HCT116 (cell line): ENCODE measurements at regions not wholly inside any gene's neighbourhood (a gene's known extent, or its start where the extent isn't known, plus 50 kb on each side); places are given as distances from the start of the nearest gene placed in this dataset.

Experiments
- ATAC-seq: fragments of 200-7000 bp; cut with Tn5 transposase; 2 replicates; pipeline ENCODE4 v1.9.1; 2020; ENCODE audit warnings: mild to moderate bottlenecking, moderate library complexity
- BruUV-seq: library from RNA; stranded (reverse); fragments of 400-500 nt; replicated peaks from 2 replicates; lab custom pipeline; 2021; lab: Mats Ljungman, UMichigan
- CTCF ChIA-PET: fragments of 300-600 bp; sonication (Branson Sonifier 250); formaldehyde crosslinking; loops from one replicate; lab custom pipeline; 2021; ENCODE audit warnings: antibody characterized with exemption; lab: Charles Lee
- POLR2A ChIA-PET: fragments of 300-600, 350-600 bp; sonication (Branson Sonifier 250); formaldehyde crosslinking; loops from one replicate; lab custom pipeline; 2021; ENCODE audit warnings: antibody characterized with exemption; lab: Charles Lee
- RAD21 ChIA-PET, 2 experiments: fragments of 300-600 bp; sonication (Branson Sonifier 250); formaldehyde crosslinking; loops; one replicate each; lab custom pipeline; 2023; ENCODE audit warnings: low total read pairs in 2 of 2; ENCODE audit not compliant: uncharacterized antibody in 2 of 2, unreplicated experiment in 2 of 2, low non-redundant PET in 1 of 2; lab: Charles Lee
- DNase-seq: peaks from one replicate; pipeline ENCODE4 v3.0.0-alpha.2; 2010; ENCODE audit warnings: low read depth, low spot score
- H2AFZ ChIP-seq: fragments of 200-600 bp; shearing (Covaris generic), sonication (generic); 2 replicates; pipeline ENCODE4 v1.6.1; 2017; ENCODE audit warnings: low read depth, mixed run types, mixed read lengths, antibody characterized with exemption, low read length; ENCODE audit not compliant: poor library complexity, severe bottlenecking
- H3K27ac ChIP-seq: 2 replicates; pipeline ENCODE4 v1.5.1; 2012; ENCODE audit warnings: low read depth, low read length
- H3K27me3 ChIP-seq: fragments of 200-600 bp; sonication (generic); 2 replicates; pipeline ENCODE4 v1.6.1; 2016; ENCODE audit warnings: mixed run types, low read length, mixed read lengths; ENCODE audit not compliant: insufficient read depth
- H3K36me3 ChIP-seq, 2 experiments: fragments of 200-500 bp in 1 of 2; fragments of 200-600 bp in 1 of 2; sonication (Bioruptor generic) in 1 of 2; sonication (generic) in 1 of 2; 2 replicates each; pipeline versions ENCODE4 v1.5.1 to v1.6.1; 2014 to 2016; ENCODE audit warnings: low read length in 2 of 2, inconsistent platforms in 1 of 2, mixed read lengths in 1 of 2, mixed run types in 1 of 2; ENCODE audit not compliant: insufficient read depth in 2 of 2, control insufficient read depth in 1 of 2
- H3K4me1 ChIP-seq, 2 experiments: fragments of 200-600 bp in 1 of 2; sonication (generic) in 1 of 2; 2 replicates each; pipeline versions ENCODE4 v1.5.1 to v1.6.1; 2012 to 2017; ENCODE audit warnings: low read length in 2 of 2, inconsistent platforms in 1 of 2, mild to moderate bottlenecking in 1 of 2, mixed read lengths in 1 of 2, mixed run types in 1 of 2, moderate library complexity in 1 of 2; ENCODE audit not compliant: insufficient read depth in 2 of 2, control insufficient read depth in 1 of 2
- H3K4me2 ChIP-seq: fragments of 200-600 bp; sonication (generic); 2 replicates; pipeline ENCODE4 v1.6.1; 2017; ENCODE audit warnings: mixed run types, low read length, mixed read lengths
- H3K4me3 ChIP-seq, 2 experiments: fragments of 200-600 bp in 1 of 2; sonication (generic) in 1 of 2; replicated peaks in 1 of 2; 2 replicates each; pipeline ENCODE4 v1.5.1; 2011 to 2016; ENCODE audit warnings: low read length in 2 of 2, control low read depth in 1 of 2, low read depth in 1 of 2, mild to moderate bottlenecking in 1 of 2, mixed read lengths in 1 of 2, mixed run types in 1 of 2
- H3K79me2 ChIP-seq: fragments of 200-600 bp; sonication (generic); 2 replicates; pipeline ENCODE4 v1.6.1; 2017; ENCODE audit warnings: mild to moderate bottlenecking, mixed run types, low read length, moderate library complexity, mixed read lengths; ENCODE audit not compliant: insufficient read depth
- H3K9ac ChIP-seq: fragments of 200-600 bp; sonication (generic); 2 replicates; pipeline ENCODE4 v1.6.1; 2016; ENCODE audit warnings: low read length, mixed read lengths
- H3K9me2 ChIP-seq: fragments of 200-600 bp; sonication (generic), shearing (Covaris generic); 2 replicates; pipeline ENCODE4 v1.6.1; 2017; ENCODE audit warnings: mixed run types, mild to moderate bottlenecking, moderate library complexity; ENCODE audit not compliant: insufficient read depth
- H3K9me3 ChIP-seq, 2 experiments: fragments of 200-500 bp in 1 of 2; fragments of 200-600 bp in 1 of 2; sonication (Bioruptor generic) in 1 of 2; sonication (generic) in 1 of 2; 2 replicates each; pipeline ENCODE4 v1.6.1; 2014 to 2017; ENCODE audit warnings: low read length in 2 of 2, mixed read lengths in 2 of 2, inconsistent platforms in 1 of 2, low read depth in 1 of 2, mild to moderate bottlenecking in 1 of 2, mixed run types in 1 of 2, moderate library complexity in 1 of 2; ENCODE audit not compliant: control insufficient read depth in 1 of 2, insufficient read depth in 1 of 2
- H4K20me1 ChIP-seq: fragments of 200-600 bp; sonication (generic), shearing (Covaris generic); 2 replicates; pipeline ENCODE4 v1.6.1; 2017; ENCODE audit warnings: mixed run types, mild to moderate bottlenecking, moderate library complexity; ENCODE audit not compliant: insufficient read depth
- CEBPB ChIP-seq: IDR thresholded peaks from 2 replicates; pipeline ENCODE4 v1.6.1; 2012; ENCODE audit warnings: low read depth
- SIN3A ChIP-seq: IDR thresholded peaks from 2 replicates; pipeline ENCODE4 v1.6.1; 2012; ENCODE audit warnings: low read depth
- TCF7L2 ChIP-seq: IDR thresholded peaks from 2 replicates; pipeline ENCODE4 v1.7.0; 2011; ENCODE audit warnings: borderline replicate concordance, inconsistent platforms; ENCODE audit not compliant: insufficient read depth, insufficient read length; ENCODE audit errors: extremely low read depth
- ZFX ChIP-seq: fragments of 450-650 bp; IDR thresholded peaks from 2 replicates; pipeline ENCODE4 v1.6.1; 2017
- ZNF274 ChIP-seq: fragments of 200-500 bp; sonication (Bioruptor generic); IDR thresholded peaks from 2 replicates; pipeline ENCODE4 v1.6.1; 2014; ENCODE audit warnings: mild to moderate bottlenecking, low read depth, low read length, inconsistent platforms
- intact Hi-C: fragments of 100-400 bp; cut with micrococcal nuclease; formaldehyde crosslinking; loops from 2 replicates; pipeline ENCODE4 v1.10.0; 2022
- TF ChIP-seq, protein P1 (sequence below), 3 experiments: fragments of 200-600 bp in 1 of 3; sonication (generic) in 1 of 3; IDR thresholded peaks in 2 of 3; conservative IDR thresholded peaks in 1 of 3; 2 replicates each; pipeline ENCODE4 v1.5.1; 2012 to 2017; ENCODE audit warnings: low read depth in 2 of 3, low read length in 2 of 3, antibody characterized with exemption in 1 of 3, borderline replicate concordance in 1 of 3, control low read depth in 1 of 3, mild to moderate bottlenecking in 1 of 3, mixed read lengths in 1 of 3, mixed run types in 1 of 3, moderate library complexity in 1 of 3; ENCODE audit not compliant: insufficient read depth in 1 of 3

- no peaks in the 10 kb centered on the region for H3K36me3 ChIP-seq
- no peak overlapping the region for H3K9ac ChIP-seq
- ChIA-PET POLR2A (no interaction called here), CTCF (no interaction called here), RAD21 (no interaction called here)
- no peak overlapping the region for H3K27ac ChIP-seq
- no peaks in the 10 kb centered on the region for H4K20me1 ChIP-seq
- H3K4me3 ChIP-seq, result no peak overlapping the region
- no peaks in the 10 kb centered on the region for H3K79me2 ChIP-seq
- H3K4me1 ChIP-seq, result no peaks in the 10 kb centered on the region
- no peaks in the 10 kb centered on the region for H3K9me2 ChIP-seq
- no peaks in the 10 kb centered on the region for H3K27me3 ChIP-seq
- no peak overlapping the region for H2AFZ ChIP-seq
- H3K9me3 ChIP-seq, result no peaks in the 10 kb centered on the region
- DNase-seq, result no peak
- intact Hi-C loops, result no loop called here
- no peak overlapping the region for H3K4me2 ChIP-seq
- no TSS peak for BruUV-seq
- TF ChIP-seq TCF7L2, result no peak
- no peak for ATAC-seq
Measured at GRCh38 chr2:57782587-57782986, 264.0 kb upstream of the VRK2 start.

DNA sequence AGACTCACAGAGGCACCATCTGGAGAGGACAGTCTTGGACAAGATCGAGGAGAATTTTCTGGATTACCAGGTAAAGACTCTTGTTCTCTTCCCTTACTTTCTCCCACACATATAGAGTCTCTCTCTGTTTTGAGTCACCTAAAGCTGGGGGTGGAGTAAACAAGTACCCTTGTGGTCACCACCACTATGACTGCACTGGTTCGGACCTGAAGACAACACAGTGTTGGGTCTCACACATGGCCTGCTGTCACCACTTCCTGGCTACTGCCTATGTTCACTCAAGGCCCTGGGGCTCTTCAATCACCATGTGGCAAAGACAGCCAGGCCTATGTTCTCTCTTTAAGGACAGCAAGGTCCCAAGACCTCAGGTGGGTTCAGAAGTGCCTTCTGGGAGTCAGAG is 253.3 kb upstream of the VRK2 start:
- H3K36me3 ChIP-seq, result no peaks in the 10 kb centered on the region
- no peak for TF ChIP-seq ZNF274
- TF ChIP-seq CEBPB, result no peak
- no peak for TF ChIP-seq ZFX
- no peak for TF ChIP-seq SIN3A
- TF ChIP-seq, protein P1, sequence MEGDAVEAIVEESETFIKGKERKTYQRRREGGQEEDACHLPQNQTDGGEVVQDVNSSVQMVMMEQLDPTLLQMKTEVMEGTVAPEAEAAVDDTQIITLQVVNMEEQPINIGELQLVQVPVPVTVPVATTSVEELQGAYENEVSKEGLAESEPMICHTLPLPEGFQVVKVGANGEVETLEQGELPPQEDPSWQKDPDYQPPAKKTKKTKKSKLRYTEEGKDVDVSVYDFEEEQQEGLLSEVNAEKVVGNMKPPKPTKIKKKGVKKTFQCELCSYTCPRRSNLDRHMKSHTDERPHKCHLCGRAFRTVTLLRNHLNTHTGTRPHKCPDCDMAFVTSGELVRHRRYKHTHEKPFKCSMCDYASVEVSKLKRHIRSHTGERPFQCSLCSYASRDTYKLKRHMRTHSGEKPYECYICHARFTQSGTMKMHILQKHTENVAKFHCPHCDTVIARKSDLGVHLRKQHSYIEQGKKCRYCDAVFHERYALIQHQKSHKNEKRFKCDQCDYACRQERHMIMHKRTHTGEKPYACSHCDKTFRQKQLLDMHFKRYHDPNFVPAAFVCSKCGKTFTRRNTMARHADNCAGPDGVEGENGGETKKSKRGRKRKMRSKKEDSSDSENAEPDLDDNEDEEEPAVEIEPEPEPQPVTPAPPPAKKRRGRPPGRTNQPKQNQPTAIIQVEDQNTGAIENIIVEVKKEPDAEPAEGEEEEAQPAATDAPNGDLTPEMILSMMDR (IDR thresholded peaks at IDR 0.05 in 2 of 3, conservative IDR thresholded peaks at IDR 0.05 in 1 of 3; ENCODE audit: borderline replicate concordance in 1 of 3, insufficient read depth in 1 of 3, low read depth in 2 of 3, low read length in 2 of 3), result no peak
- no peak for ATAC-seq
- H3K27ac ChIP-seq, result no peak overlapping the region
- POLR2A ChIA-PET, result no interaction called here
- H3K4me1 ChIP-seq, result no peaks in the 10 kb centered on the region
- no peaks in the 10 kb centered on the region for H3K9me2 ChIP-seq
- no peaks in the 10 kb centered on the region for H3K79me2 ChIP-seq
- DNase-seq, result no peak
- BruUV-seq, result no TSS peak
- H3K27me3 ChIP-seq, result no peaks in the 10 kb centered on the region
- H3K9ac ChIP-seq, result no peak overlapping the region
- CTCF ChIA-PET, result no interaction called here
- H4K20me1 ChIP-seq, result no peaks in the 10 kb centered on the region
- H3K4me3 ChIP-seq, result no peak overlapping the region
- RAD21 ChIA-PET, result no interaction called here
- no peaks in the 10 kb centered on the region for H3K9me3 ChIP-seq
- H3K4me2 ChIP-seq, result no peak overlapping the region
- intact Hi-C loops, result no loop called here
- H2AFZ ChIP-seq, result no peak overlapping the region
